Parathyroid adenoma (tissue), 2 donors: ENCODE measurements at regions not wholly inside any gene's neighbourhood (a gene's known extent, or its start where the extent isn't known, plus 50 kb on each side); places are given as distances from the start of the nearest gene placed in this dataset.

ENCODE experiments used
- H2AFZ ChIP-seq: fragments of 300-600 bp; sonication (generic); one replicate; pipeline ENCODE4 v1.7.0; 2017; ENCODE audit warnings: antibody characterized with exemption, mild to moderate bottlenecking
- H3K27ac ChIP-seq: fragments of 300-600 bp; sonication (generic); one replicate; pipeline ENCODE4 v1.7.0; 2017
- H3K27me3 ChIP-seq: fragments of 300-600 bp; sonication (generic); one replicate; pipeline ENCODE4 v1.7.0; 2017; ENCODE audit warnings: low read length; ENCODE audit not compliant: control insufficient read depth, insufficient read depth
- H3K36me3 ChIP-seq: fragments of 300-600 bp; sonication (generic); one replicate; pipeline ENCODE4 v1.7.0; 2017; ENCODE audit warnings: low read length; ENCODE audit not compliant: control insufficient read depth, insufficient read depth
- H3K4me1 ChIP-seq: fragments of 300-600 bp; sonication (generic); one replicate; pipeline ENCODE4 v1.7.0; 2017; ENCODE audit warnings: control low read depth
- H3K4me2 ChIP-seq: fragments of 300-600 bp; sonication (generic); one replicate; pipeline ENCODE4 v1.7.0; 2017; ENCODE audit warnings: low read length
- H3K4me3 ChIP-seq: fragments of 300-600 bp; sonication (generic); one replicate; pipeline ENCODE4 v1.7.0; 2017; ENCODE audit warnings: low read depth, low read length
- H3K79me2 ChIP-seq: fragments of 300-600 bp; sonication (generic); one replicate; pipeline ENCODE4 v1.7.0; 2017; ENCODE audit warnings: control low read depth
- H3K9ac ChIP-seq: fragments of 300-600 bp; sonication (generic); one replicate; pipeline ENCODE4 v1.7.0; 2017; ENCODE audit warnings: mild to moderate bottlenecking
- H3K9me3 ChIP-seq: fragments of 300-600 bp; sonication (generic); one replicate; pipeline ENCODE4 v1.7.0; 2017; ENCODE audit warnings: low read length; ENCODE audit not compliant: control insufficient read depth
- CTCF ChIP-seq: fragments of 300-600 bp; sonication (generic); IDR thresholded peaks from one replicate; pipeline ENCODE4 v1.7.0; 2017; ENCODE audit warnings: antibody characterized with exemption, mild to moderate bottlenecking
- donor health status: primary hyperparathyroidism.

GRCh38 chr7:24501009-24501408, 72.2 kb upstream of the PALS2 start:
- no peaks in the 10 kb centered on the region for H3K36me3 ChIP-seq
- no peak overlapping the region for H3K27ac ChIP-seq
- H3K4me1 ChIP-seq = no peaks in the 10 kb centered on the region
- no peaks in the 10 kb centered on the region for H3K9me3 ChIP-seq
- no peak overlapping the region for H3K4me2 ChIP-seq
- H3K27me3 ChIP-seq = no peaks in the 10 kb centered on the region
- H3K9ac ChIP-seq = no peak overlapping the region
- no peak overlapping the region for H2AFZ ChIP-seq
- no peaks in the 10 kb centered on the region for H3K79me2 ChIP-seq
- no peak overlapping the region for H3K4me3 ChIP-seq
- no peak for TF ChIP-seq CTCF

- H2AFZ ChIP-seq = no peak overlapping the region
- no peak for TF ChIP-seq CTCF
Observed at GRCh38 chr7:24501443-24502134, 71.7 kb upstream of the PALS2 start.

GRCh38 chr7:24502135-24502488, 71.1 kb upstream of the PALS2 start:
- H3K4me3 ChIP-seq = no peak overlapping the region
- H3K27ac ChIP-seq = no peak overlapping the region
- H3K4me1 ChIP-seq = no peaks in the 10 kb centered on the region
- H3K9me3 ChIP-seq = no peaks in the 10 kb centered on the region
- TF ChIP-seq CTCF = no peak
- H3K27me3 ChIP-seq = no peaks in the 10 kb centered on the region
- H3K9ac ChIP-seq = no peak overlapping the region
- no peak overlapping the region for H3K4me2 ChIP-seq
- no peaks in the 10 kb centered on the region for H3K79me2 ChIP-seq
- H2AFZ ChIP-seq = no peak overlapping the region
- no peaks in the 10 kb centered on the region for H3K36me3 ChIP-seq

More at GRCh38 chr7:24501443-24502134, 71.7 kb upstream of the PALS2 start:
- Histone ChIP-seq H3K27ac (no peak overlapping the region), H3K4me3 (no peak overlapping the region), H3K4me1 (no peaks in the 10 kb centered on the region), H3K9me3 (no peaks in the 10 kb centered on the region), H3K9ac (no peak overlapping the region), H3K27me3 (no peaks in the 10 kb centered on the region), H3K79me2 (no peaks in the 10 kb centered on the region), H3K36me3 (no peaks in the 10 kb centered on the region), H3K4me2 (no peak overlapping the region)

GRCh38 chr7:24503506-24503905, 69.7 kb upstream of the PALS2 start:
- no peak overlapping the region for H2AFZ ChIP-seq
- no peak for TF ChIP-seq CTCF
- H3K4me1 ChIP-seq = no peaks in the 10 kb centered on the region
- no peak overlapping the region for H3K27ac ChIP-seq
- H3K36me3 ChIP-seq = no peaks in the 10 kb centered on the region
- no peak overlapping the region for H3K4me3 ChIP-seq
- H3K9me3 ChIP-seq = no peaks in the 10 kb centered on the region
- no peaks in the 10 kb centered on the region for H3K27me3 ChIP-seq
- H3K79me2 ChIP-seq = no peaks in the 10 kb centered on the region
- H3K9ac ChIP-seq = no peak overlapping the region
- no peak overlapping the region for H3K4me2 ChIP-seq

- Histone ChIP-seq H3K79me2 (no peaks in the 10 kb centered on the region), H3K4me3 (no peak overlapping the region), H3K27me3 (no peaks in the 10 kb centered on the region), H3K4me1 (no peaks in the 10 kb centered on the region), H3K9me3 (no peaks in the 10 kb centered on the region), H2AFZ (no peak overlapping the region), H3K36me3 (no peaks in the 10 kb centered on the region), H3K4me2 (no peak overlapping the region), H3K27ac (no peak overlapping the region), H3K9ac (no peak overlapping the region)
- TF ChIP-seq CTCF = no peak
Observed at GRCh38 chr7:24504040-24504439, 69.2 kb upstream of the PALS2 start.
